ENCODE measurements at regions not wholly inside any gene's neighbourhood (a gene's known extent, or its start where the extent isn't known, plus 50 kb on each side); places are given as distances from the start of the nearest gene placed in this dataset.

DNA sequence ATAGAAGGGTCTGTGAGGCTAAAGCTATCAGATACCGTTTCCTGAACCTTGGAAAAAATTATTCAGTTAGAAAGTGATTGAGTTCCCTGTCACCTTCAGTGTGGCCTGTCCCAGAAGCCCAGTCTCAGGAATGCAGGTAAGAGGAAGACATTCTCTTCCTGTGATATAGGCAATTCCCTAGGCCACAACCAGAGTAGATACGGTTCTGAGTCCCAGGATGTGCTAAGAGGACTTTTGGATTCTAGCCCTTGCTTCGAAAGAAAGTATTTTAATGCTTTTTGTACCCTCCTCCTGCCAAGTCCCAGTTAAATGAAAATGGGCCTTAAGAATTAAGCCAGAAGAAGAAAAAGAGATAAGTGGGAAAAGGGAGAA, 313.5 kb upstream of the PLXNA2 start:
- Mint-ChIP-seq H3K9me3 (peaks cover 0 to 3% (median 0%) of the 10 kb centered on the region in 9 donors), H3K27me3 (peaks cover 0 to 24% (median 5%) of the 10 kb centered on the region in 5 donors), H3K27ac (no peak overlapping the region), H3K36me3 (no peaks in the 10 kb centered on the region), H3K4me3 (no peak overlapping the region), H3K4me1 (no peaks in the 10 kb centered on the region)
- POLR2A ChIA-PET: no interaction called here
- no peak for ATAC-seq
- no peak for DNase-seq

- no peaks in the 10 kb centered on the region for H3K4me1 Mint-ChIP-seq
- no peak for ATAC-seq
- H3K36me3 Mint-ChIP-seq: no peaks in the 10 kb centered on the region
- no peak overlapping the region for H3K27ac Mint-ChIP-seq
- peaks cover 0 to 3% (median 0%) of the 10 kb centered on the region in 9 donors for H3K9me3 Mint-ChIP-seq
- DNase-seq: no peak
- POLR2A ChIA-PET: no interaction called here
- peaks cover 1 to 29% (median 4%) of the 10 kb centered on the region in 5 donors for H3K27me3 Mint-ChIP-seq
- no peak overlapping the region for H3K4me3 Mint-ChIP-seq
Measured at GRCh38 chr1:208559597-208560329, 315.6 kb upstream of the PLXNA2 start.

GRCh38 chr1:208562151-208562960, 318.2 kb upstream of the PLXNA2 start:
- Mint-ChIP-seq H3K4me3 (no peak overlapping the region), H3K27ac (no peak overlapping the region), H3K27me3 (peaks cover 5 to 26% (median 7%) of the 10 kb centered on the region in 5 donors), H3K36me3 (no peaks in the 10 kb centered on the region), H3K4me1 (no peaks in the 10 kb centered on the region), H3K9me3 (peaks cover 0 to 3% (median 0%) of the 10 kb centered on the region in 9 donors)
- POLR2A ChIA-PET: no interaction called here
- ATAC-seq (no peak), DNase-seq (no peak)

DNA sequence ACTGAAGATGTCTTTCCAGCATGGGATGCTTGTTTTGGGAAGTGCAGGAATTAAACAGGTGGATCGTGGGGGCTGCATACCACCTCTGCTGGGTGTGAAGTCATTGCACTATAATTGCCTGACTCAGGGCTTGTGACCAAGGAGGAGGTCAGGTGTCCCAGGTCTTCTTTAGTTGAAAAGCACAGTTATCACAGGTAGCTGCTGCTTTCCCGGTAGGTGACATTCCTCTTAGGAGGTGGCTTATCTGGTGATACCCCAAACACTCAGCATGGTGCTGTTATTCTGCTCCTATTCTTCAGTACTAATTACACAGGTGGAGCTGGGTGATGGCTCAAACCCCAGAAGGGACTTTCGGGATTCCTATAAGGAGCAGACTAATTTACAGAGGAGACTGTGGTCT, 320.3 kb upstream of the PLXNA2 start:
- peaks cover 4 to 35% (median 14%) of the 10 kb centered on the region in 5 donors for H3K27me3 Mint-ChIP-seq
- H3K27ac Mint-ChIP-seq: no peak overlapping the region
- no peaks in the 10 kb centered on the region for H3K36me3 Mint-ChIP-seq
- no peaks in the 10 kb centered on the region for H3K4me1 Mint-ChIP-seq
- ATAC-seq (no peak), DNase-seq (no peak)
- peaks cover 0 to 12% (median 4%) of the 10 kb centered on the region in 9 donors for H3K9me3 Mint-ChIP-seq
- no peak overlapping the region for H3K4me3 Mint-ChIP-seq
- POLR2A ChIA-PET: no interaction called here

DNA sequence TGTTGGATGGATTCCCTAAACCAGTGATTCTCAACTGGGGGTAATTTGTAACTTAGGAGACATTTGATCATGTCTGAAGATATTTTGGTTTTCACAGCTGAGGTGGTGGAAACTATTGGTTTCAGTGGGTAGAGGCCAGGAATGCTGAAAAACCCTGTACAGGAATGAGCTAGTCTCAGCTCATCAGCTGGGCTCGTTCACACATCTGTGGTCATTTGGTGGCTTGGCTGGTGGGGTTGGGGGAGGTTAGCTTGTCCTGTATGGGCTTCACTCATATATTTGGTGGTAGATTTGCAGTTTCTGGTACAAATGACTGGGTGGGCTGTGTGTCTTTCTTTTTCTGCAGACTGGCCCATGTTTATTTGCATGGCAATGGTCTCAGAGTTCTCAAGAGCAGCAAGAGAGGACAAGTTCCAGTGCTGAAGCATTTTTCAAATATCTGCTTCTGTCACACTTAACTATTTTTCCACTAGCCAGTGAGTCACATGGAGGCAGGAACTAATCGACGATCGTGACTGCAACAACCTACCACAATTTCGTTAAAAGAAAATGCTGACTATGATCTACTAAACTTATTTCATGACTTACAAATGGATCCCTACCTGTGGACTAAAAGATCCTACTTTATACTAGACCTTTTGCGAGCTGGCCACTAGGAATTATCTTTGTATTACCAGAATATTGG, 321.7 kb upstream of the PLXNA2 start:
- Mint-ChIP-seq H3K9me3 (peaks cover 0 to 22% (median 8%) of the 10 kb centered on the region in 9 donors), H3K36me3 (peaks cover 0 to 8% (median 0%) of the 10 kb centered on the region in 3 donors), H3K27ac (no peak overlapping the region), H3K4me3 (no peak overlapping the region), H3K4me1 (no peaks in the 10 kb centered on the region), H3K27me3 (peaks cover 4 to 40% (median 14%) of the 10 kb centered on the region in 5 donors)
- DNase-seq (no peak), ATAC-seq (no peak)
- POLR2A ChIA-PET: interaction anchor here (0.7 kb wide), 1 partner anchor 32 kb away, joined by 3 read pairs; no protein-coding TSS in a partner anchor

DNA sequence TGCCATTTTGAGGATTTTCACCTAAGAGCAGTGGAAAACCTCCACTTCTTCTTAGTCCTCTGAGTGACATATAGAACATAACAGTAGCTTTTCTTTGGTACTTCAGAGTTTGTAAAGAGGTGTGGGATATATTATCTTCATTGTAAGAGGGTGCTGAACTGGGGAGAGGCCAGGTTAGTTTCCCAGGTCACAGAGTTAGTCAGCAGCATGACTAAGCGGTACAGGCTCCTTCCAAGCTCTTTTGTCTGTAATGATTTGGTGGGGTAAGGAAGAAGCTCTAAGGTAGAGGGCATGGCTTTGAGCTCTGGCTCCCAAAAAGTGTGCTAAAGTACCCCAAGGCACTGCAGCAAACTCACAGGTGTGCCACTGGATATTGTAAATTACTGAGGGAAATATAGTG, 325.0 kb upstream of the PLXNA2 start:
- H3K36me3 Mint-ChIP-seq: peaks cover 0 to 8% (median 0%) of the 10 kb centered on the region in 3 donors
- no peaks in the 10 kb centered on the region for H3K4me1 Mint-ChIP-seq
- ATAC-seq: no peak
- no peak overlapping the region for H3K27ac Mint-ChIP-seq
- H3K9me3 Mint-ChIP-seq: peaks cover 0 to 22% (median 8%) of the 10 kb centered on the region in 9 donors
- no peak overlapping the region for H3K4me3 Mint-ChIP-seq
- DNase-seq: no peak
- H3K27me3 Mint-ChIP-seq: peaks cover 4 to 44% (median 12%) of the 10 kb centered on the region in 5 donors
- POLR2A ChIA-PET: no interaction called here

DNA sequence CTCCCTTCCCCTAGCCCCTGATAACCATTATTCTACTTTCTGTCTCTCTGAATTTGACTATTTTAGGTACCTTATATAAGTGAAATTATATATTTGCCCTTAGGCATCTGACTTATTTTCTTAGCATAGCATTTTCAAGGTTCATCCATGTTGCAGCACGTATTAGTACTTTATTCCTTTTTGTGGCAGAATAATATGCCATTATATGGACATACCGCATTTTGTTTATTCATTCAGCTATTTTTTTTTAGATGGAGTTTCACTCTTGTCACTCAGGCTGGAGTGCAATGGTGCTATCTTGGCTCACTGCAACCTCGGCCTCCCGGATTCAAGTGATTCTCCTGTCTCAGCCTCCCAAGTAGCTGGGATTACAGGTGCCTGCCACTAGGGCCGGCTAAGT, 326.2 kb upstream of the PLXNA2 start:
- Mint-ChIP-seq H3K27ac (no peak overlapping the region), H3K36me3 (peaks cover 0 to 8% (median 0%) of the 10 kb centered on the region in 3 donors), H3K9me3 (peaks cover 0 to 22% (median 8%) of the 10 kb centered on the region in 9 donors), H3K4me1 (no peaks in the 10 kb centered on the region), H3K27me3 (peaks cover 4 to 36% (median 10%) of the 10 kb centered on the region in 5 donors), H3K4me3 (no peak overlapping the region)
- ATAC-seq: no peak
- no peak for DNase-seq
- POLR2A ChIA-PET: no interaction called here

DNA sequence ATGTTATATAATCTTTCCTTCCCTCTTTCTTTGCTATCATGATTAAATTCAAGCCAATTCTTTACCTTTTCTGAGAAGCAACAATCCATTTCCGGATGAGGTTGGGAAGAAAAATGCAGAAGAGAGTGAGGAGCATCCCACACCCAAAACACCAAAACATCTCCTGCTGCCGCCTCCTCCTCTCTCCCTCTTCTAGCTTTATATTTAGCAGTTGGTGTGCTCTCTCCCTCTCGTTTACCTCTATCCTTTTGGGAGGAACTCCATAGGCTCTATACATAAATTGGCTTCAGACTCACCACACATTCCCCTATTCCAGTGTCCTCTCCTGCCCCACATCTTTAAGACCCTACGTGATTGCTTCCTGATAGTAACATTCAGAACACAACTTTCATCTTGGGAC, 332.2 kb upstream of the PLXNA2 start:
- DNase-seq (no peak), ATAC-seq (no peak)
- peaks cover 0 to 14% (median 6%) of the 10 kb centered on the region in 5 donors for H3K27me3 Mint-ChIP-seq
- H3K4me1 Mint-ChIP-seq: no peaks in the 10 kb centered on the region
- no peaks in the 10 kb centered on the region for H3K36me3 Mint-ChIP-seq
- no peaks in the 10 kb centered on the region for H3K9me3 Mint-ChIP-seq
- H3K27ac Mint-ChIP-seq: no peak overlapping the region
- H3K4me3 Mint-ChIP-seq: no peak overlapping the region
- POLR2A ChIA-PET: no interaction called here

DNA sequence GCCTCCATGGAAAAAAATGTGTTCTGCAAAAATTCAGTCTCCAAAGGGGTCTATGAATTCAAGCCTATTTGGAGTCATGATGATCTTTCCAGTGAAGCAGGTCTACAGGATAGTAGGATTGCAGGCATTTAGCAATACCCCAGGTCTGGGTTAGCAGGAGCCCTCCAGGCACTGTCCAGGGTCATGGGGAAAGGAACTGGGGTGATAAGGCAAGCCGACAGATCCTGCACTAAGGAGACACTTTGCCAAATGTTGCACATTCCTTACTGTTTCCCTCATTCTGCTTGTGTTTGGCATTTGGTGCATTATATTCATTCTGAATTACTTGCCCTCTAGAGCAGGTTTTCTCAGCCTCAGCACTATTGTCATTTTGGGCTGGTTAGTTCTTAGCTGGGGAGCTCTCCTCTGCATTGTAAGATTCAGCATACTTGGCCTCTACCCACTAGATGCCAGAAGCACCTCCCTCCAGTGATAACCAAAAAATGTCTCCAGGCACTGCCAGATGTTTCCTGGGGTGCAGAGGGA, 333.3 kb upstream of the PLXNA2 start:
- no peaks in the 10 kb centered on the region for H3K36me3 Mint-ChIP-seq
- POLR2A ChIA-PET: no interaction called here
- H3K27me3 Mint-ChIP-seq: peaks cover 0 to 14% (median 6%) of the 10 kb centered on the region in 5 donors
- H3K4me3 Mint-ChIP-seq: no peak overlapping the region
- H3K9me3 Mint-ChIP-seq: no peaks in the 10 kb centered on the region
- ATAC-seq (no peak), DNase-seq (no peak)
- H3K27ac Mint-ChIP-seq: no peak overlapping the region
- H3K4me1 Mint-ChIP-seq: no peaks in the 10 kb centered on the region

DNA sequence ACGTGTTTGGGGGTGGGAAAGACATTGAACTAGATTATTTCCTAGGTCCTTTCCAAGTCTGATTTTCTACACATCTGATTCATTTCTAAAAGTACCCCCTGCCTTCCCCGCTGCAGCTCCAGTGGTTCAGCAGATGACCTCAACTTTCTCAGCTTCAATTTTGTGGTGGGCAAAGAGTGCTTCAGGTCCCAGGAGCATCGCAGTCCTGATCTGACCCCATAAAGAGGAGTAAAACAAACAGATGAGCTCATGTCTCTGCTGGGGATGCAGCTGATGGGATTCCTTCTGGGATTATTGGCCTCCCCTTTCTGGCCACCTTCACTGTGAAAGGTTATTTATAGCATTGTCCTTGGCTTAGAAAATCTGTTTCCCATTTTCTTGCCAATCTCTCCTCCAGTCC, 337.0 kb upstream of the PLXNA2 start:
- POLR2A ChIA-PET: no interaction called here
- DNase-seq: no peak
- no peak for ATAC-seq
- Mint-ChIP-seq H3K36me3 (no peaks in the 10 kb centered on the region), H3K9me3 (no peaks in the 10 kb centered on the region), H3K27me3 (peaks cover 0 to 12% (median 6%) of the 10 kb centered on the region in 5 donors), H3K4me1 (no peaks in the 10 kb centered on the region), H3K4me3 (no peak overlapping the region), H3K27ac (no peak overlapping the region)

DNA sequence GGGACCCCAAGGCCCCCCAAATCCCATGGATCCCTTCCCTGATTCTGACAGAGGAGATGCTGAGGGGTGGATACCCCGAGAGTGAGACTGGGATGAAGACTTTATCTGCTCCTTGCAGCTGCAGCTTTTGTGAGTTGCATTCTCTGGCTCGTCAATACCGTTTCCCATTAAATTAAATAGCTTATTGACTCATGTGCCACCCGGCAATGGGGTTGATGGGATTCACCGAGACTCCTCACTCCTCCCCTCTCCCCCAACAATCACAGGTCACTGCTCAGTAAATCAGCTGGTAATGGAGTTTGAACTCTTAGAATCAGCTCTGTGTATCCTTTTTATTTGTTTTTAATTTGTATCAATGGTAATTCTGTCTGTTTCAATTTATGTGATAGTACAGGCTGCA, 337.5 kb upstream of the PLXNA2 start:
- POLR2A ChIA-PET: no interaction called here
- no peaks in the 10 kb centered on the region for H3K9me3 Mint-ChIP-seq
- ATAC-seq: no peak
- H3K27ac Mint-ChIP-seq: no peak overlapping the region
- no peaks in the 10 kb centered on the region for H3K36me3 Mint-ChIP-seq
- H3K4me3 Mint-ChIP-seq: no peak overlapping the region
- H3K4me1 Mint-ChIP-seq: no peaks in the 10 kb centered on the region
- peaks cover 0 to 9% (median 7%) of the 10 kb centered on the region in 5 donors for H3K27me3 Mint-ChIP-seq
- DNase-seq: no peak

- no peak overlapping the region for H3K4me3 Mint-ChIP-seq
- no peaks in the 10 kb centered on the region for H3K36me3 Mint-ChIP-seq
- POLR2A ChIA-PET: no interaction called here
Measured at GRCh38 chr1:208584167-208584755, 340.1 kb upstream of the PLXNA2 start.

More at GRCh38 chr1:208584167-208584755, 340.1 kb upstream of the PLXNA2 start:
- H3K27ac Mint-ChIP-seq: no peak overlapping the region
- DNase-seq (no peak), ATAC-seq (no peak)
- H3K27me3 Mint-ChIP-seq: peaks cover 0 to 21% (median 0%) of the 10 kb centered on the region in 5 donors
- H3K9me3 Mint-ChIP-seq: no peaks in the 10 kb centered on the region
- H3K4me1 Mint-ChIP-seq: no peaks in the 10 kb centered on the region

Measured in naive thymus-derived CD8-positive, alpha-beta T cell (primary cell).